GM19438 (cell line): ENCODE measurements at regions not wholly inside any gene's neighbourhood (a gene's known extent, or its start where the extent isn't known, plus 50 kb on each side); places are given as distances from the start of the nearest gene placed in this dataset.

Experiments used
- ATAC-seq: cut with Tn5 transposase; IDR thresholded peaks from one replicate; pipeline ENCODE4 v1.9.1; 2021; ENCODE audit warnings: low read depth; ENCODE audit not compliant: unreplicated experiment

DNA sequence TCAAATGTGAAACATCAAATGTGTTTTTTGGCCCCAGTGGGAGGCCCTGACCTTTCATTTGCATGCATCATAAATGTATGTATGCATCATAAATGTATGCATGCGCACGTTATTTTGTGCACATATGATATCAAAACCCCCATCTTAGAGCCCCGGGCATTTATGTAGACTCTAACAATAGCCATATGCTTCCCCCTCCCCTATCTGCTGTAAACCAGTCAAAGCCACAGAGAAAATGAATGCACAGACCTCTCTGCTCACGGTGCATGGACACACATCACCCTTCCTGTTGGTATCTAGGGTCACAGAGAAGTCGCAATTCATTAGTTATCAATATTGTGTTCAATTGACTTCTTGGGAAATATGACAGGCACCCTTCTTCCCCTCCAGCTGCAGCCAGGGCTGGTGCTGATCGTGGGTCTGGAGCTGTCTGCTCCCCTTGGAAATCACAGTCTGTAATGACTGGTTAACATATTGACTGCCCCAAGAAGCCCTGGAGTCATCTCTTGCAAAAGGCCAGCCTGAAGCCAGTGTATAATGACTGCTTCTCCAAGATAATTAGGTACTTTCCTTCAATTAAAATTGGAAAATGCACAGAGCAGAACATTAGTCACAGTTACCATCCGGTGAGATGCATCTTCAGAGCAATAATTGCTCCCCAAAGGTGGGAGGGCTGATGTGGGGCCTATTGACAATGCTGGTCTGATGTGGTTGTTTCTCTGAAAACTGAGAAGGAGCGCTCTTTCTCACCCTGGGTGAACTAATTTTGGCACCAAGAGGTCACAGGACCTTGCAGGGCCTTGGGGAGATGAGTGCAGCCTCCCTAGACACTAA, 532.2 kb downstream of the CDH26 start:
- ATAC-seq, result no peak

DNA sequence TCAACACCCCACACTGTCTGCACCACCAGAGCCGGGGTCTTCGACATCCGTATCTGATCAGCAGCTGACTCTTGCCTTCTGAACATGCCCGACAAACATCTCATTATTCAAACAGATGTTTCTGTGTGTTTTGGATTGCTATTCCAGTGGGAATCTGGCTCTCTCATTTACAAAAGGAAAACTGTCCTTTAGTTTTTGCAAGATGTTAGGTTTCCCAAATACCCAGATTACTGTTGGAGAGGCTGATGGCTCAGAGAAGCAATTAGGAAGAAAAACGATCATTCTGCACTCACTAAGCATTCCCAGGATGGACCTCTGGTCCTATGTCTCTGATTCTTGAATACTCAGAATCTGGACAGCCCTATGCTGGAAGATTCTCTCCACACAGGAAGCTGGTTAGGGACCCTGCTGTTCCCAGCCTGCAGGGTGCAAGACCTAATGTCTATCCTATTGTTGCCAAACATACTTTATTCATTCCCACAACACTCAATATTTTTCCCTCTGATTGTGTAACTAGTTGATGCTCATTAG, 532.9 kb downstream of the CDH26 start:
- ATAC-seq, result no peak

DNA sequence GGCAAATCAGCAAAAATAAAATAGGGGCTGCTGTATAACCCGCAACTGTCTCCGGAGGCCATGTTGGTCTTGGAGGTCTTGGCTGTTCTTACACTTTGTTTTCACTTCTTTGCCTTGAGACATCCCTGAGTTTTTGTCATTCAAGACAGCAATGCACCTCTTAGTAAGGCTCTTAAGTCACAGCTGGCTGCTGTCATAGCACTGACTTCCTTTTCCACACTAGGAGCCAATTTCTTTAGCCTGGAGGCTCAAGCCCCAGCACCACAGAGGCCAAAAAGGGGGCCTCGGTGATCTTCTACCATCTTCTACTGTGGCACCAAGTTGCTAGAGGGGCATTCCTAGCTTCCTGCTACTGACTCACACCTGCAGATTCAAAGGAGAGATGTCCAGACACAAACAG, 536.3 kb downstream of the CDH26 start:
- ATAC-seq, result no peak

DNA sequence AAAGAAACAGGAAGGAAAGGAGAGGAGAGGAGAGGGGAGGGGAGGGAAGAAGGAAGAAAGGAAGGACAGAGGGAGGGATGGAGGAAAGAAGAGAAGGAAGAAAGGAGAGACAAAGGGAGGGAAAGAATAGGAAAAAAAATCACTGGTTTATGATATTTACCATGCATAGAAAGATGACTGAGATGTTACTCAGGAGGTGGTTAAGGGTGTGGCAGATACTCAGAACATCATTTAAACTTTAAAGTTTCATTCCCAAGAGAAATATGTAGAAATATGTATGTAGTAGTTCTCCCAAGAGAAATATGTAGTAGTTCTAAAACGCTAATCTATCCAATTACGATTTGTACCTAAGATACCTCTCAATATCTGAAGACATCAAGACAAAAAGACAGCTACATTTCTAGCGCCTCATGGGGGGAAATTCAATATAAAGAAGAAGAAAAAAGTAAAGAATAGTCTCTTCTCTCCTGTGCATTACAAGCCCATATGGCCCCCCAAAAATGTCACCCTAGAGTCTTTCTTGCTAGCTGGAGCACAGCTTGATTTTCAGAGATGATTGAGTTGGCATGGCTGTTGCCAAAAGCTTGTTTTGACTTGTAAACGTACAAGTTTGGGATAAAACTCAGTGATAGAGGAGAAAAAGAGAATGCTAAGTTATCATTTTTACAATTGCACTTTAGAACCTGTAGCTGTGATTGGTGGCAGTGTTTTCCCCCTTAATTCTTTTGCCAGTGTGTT, 539.2 kb downstream of the CDH26 start:
- no peak for ATAC-seq

DNA sequence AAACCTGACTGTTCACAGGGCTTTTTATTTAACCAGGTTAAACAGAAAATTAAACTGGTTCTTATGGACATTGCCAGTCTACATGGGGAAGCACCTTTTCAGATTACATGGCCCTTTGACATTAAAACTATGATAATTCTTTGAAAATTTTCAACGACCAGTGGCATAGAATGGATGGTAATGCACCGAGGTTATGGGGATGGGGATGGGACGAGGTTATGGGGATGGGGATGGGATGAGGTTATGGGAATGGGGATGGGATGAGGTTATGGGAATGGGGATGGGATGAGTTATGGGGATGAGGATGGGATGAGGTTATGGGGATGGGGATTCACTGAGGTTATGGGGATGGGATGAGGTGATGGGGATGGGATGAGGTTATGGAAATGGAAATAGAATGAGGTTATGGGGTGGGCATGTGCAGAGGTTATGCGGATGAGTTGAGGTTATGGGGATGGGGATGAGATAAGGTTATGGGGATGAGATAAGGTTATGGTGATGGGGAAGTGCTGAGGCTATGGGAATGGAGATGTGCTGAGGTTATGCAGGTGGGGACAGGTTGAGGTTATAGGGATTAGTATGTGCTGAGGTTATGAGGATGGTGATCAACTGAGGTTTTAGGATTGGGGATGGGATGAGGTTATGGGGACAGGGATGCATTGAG, 541.9 kb downstream of the CDH26 start:
- no peak for ATAC-seq

DNA sequence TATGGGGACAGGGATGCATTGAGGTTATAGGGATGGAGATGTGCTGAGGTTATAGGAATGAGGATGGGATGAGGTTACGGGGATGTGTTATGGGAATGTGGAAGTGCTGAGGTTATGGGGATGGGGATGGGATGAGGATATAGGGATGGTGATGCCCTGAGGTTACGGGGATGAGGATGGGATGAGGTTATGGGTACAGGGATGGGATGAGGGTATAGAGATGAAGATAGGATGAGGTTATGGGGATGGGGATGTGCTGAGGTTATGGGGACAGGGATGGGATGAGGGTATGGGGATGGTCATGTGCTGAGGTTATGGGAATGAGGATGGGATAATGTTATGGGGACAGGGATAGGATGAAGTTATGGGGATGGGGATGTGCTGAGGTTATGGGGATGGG, 542.8 kb downstream of the CDH26 start:
- ATAC-seq, result no peak

DNA sequence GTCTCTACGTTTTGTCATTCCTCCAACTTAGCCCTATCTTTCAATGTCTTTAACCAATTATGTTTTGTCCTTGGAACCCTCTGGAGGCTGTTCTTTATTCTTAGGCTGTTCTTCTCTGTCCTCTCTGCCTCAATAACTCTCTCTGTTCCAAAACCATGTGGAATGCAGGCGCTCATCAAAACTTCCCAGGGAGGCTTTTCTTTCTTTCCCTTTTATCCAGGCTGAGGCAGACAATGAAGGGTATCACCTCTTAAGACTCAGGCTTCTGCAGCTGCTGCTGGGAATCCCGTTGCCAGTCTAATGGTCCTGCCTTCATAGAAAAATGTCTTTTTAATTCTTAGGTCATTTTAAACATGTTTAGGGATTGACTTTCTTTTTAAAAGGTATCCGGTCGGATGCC, 544.7 kb downstream of the CDH26 start:
- ATAC-seq, result no peak

DNA sequence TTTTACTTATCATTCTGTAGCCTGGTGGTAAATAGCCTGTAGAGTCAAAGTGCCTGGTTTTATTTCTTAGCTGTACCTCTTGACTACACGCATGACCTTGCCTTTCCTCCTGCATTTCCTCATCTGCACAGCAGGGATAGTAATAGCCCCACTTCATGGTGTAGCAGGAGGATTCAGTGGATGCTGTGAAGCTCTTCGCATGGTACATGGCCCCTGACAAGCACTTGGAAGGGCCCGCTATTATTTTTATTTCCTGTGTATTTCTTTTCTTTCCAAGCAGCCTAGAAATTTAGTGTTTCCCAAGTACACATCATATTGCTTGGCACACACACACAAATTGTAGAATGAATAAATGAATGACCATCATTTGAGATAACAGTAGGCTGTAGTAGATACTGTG, 547.2 kb downstream of the CDH26 start:
- ATAC-seq, result no peak

DNA sequence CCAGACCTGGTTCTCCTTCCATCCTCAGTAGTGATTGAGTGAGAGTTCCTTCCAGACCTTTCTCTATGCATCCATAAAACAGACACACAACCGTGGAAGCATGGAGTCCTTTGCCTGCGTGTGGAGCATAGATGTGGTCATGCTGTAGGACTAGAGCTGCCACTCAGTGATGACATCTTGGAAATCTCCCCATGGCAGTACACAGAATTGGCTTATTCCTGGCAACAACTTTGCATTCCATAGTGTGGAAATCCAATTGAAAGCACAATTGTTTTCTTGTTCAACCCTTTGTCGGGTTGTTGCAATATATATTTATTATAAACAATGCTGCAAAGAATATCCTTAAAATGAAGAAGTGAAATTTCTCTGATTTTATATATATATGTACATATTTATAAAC, 547.8 kb downstream of the CDH26 start:
- no peak for ATAC-seq

DNA sequence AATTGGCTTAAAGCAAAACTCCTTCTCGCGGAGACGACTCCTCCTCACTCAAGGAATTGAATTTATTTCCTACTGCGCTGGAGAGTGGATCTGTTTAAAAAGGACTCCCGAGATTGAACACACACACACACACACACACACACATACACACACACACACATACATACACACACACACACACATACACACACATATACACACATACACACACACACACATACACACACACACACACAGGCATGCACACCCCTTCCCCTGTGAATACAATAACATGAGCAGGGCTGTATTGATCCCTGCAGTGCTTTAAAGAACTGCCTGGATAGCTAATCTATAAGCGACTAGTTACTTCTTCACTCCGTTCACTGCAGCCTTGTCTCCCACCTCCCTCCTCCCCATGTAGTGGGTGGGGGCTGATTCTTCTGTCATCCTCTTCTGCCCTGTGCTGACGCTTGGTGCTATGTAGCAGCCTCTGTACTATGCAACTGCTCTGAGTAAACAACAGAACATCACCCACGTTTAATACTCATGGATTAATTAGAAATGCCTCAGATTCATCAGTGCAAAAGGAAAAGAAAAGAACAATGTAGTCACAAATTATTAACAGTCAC, 549.0 kb downstream of the CDH26 start:
- no peak for ATAC-seq

DNA sequence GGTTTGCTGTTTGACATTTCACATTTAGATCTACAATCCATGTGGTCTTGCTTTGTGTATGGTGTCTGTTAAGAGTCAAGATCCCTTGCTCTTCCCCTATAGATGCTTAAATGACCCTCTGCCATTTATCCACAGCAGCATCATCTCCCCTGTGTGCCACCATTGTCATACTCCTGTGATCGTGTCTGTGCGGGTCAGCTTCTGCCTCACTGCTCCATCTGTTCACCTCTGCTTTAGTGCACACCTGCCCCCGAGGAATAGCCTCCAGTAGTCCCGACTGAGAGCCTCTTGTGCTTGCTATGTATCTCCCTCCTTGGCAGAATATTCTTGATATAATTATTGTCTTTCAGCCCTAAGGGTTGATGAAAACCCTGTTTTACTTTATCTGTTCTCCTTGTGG, 551.2 kb downstream of the CDH26 start:
- no peak for ATAC-seq

DNA sequence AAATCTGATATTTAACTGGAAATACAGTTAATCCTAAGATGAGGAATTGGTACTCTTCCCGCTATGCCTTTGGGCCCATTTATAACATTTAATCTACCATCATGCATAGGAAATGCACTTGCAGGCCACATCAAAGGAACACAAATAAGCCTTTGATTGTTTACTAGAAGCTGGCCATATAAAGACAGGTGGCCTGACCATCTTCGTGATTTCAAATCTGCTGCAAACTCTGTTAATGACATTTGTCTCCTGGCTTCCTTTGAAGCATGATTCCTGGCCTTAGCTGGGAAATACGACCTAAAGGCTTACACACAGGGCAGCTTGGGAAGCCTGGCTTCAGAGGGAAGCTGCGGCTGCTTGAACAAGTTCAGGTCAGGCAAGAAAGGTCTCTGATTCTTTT, 552.1 kb downstream of the CDH26 start:
- no peak for ATAC-seq

DNA sequence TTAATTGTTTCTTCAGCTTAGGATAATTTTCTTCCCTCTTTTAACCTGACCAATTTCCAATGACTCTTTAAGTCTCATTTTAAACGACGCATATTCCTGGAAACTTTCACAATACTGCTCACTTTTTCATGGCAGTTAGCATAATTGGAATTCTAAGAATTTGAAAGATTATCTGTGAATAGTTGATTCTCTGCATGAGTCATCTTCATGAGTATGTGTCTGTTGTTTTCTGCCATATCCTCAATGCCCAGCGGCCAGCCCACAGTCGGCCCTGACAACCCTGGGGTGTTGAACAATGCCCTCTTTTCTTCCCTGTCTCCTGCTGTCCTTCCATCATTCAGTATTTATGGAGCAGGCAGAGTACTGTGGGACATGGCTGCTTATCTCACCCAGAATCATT, 554.2 kb downstream of the CDH26 start:
- ATAC-seq, result no peak

DNA sequence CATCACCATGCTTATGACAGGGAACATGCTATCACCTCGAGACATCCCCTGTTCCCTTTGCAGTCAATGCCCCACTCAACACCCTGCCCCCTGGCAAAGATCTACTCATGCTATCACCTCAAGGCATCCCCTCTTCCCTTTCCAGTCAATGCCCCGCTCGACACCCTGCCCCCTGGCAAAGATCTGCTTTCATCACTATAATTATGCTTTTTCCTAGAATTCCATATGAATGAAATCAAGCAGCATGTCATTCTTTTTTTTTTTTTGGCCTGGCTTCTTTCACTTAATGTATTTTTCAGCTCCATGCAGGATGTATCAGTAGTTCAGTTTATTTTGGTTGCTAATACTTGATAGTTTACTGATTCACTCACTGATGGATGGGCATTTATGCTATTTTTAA, 554.9 kb downstream of the CDH26 start:
- no peak for ATAC-seq

DNA sequence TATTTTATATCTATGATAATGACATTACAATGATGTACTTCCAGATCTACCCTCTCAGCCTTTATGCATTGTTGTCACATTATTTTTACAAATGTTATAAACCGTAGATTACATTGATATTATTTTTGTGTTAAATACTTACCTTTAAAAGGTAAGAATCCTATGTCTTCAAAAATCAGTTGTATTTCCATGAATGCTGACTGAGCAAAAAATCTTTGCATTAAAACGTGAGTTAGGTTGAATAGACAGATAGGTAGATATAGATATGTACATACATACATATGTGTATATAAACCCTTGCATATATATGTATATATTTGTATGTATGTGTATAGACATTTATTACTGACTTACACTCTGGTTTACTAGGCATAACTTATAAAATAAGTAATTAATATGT, 558.2 kb downstream of the CDH26 start:
- no peak for ATAC-seq

DNA sequence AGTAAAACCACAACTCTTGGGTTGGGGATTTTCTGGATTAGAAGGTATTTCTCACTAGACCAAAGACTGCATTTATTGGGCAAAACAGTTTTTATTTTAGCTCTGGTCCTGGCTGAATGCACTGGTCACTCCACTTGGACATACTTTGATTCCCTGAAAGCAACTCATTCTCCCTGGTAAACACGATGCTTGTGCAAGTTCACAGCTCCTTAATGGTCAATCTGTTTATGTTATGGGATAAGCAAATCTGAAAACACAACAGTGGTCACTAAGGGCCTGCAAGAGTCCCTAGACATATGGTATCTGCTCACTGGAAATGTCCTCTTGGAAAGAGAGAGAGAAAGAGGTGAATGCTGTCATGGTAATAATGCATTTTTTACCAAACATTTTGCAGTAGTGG, 559.8 kb downstream of the CDH26 start:
- no peak for ATAC-seq

DNA sequence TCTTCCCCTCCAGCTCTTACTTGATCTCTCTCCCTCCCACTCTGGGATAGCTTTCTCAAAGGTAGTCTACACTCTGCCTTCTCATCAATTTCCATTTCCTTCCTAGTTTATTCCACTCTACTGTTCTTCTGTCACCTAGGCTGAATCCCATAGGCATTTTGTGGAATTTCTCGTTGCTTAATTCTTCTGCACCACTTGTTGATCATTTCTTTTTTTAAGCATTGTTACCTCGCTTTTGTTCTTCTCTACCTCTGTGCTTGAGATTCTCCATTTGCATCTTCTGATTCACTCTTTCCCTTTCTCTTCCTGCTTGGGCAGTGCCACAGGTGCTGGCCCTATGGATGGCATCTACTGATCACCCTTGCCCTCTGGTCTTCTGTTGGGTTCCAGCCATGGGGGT, 567.2 kb downstream of the CDH26 start:
- no peak for ATAC-seq

DNA sequence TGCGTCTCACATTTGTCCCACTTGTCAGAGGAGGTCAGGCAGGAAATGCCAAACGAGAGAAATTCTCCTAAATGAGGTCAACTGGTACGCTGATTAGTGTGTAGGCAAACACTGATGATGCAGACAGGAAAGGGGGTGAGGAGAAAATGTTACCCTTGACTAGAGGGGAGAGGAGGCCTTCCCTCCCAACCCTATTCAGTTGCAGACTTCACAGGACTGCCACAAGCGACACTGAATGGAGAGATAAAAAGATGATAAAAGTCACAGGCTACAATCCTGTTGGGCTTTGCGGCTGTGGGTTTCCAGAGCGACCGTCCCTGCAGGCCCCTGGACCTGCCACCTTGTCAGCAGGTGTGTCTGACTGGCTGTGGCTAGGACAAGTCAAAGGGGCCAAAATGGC, 569.4 kb downstream of the CDH26 start:
- no peak for ATAC-seq

DNA sequence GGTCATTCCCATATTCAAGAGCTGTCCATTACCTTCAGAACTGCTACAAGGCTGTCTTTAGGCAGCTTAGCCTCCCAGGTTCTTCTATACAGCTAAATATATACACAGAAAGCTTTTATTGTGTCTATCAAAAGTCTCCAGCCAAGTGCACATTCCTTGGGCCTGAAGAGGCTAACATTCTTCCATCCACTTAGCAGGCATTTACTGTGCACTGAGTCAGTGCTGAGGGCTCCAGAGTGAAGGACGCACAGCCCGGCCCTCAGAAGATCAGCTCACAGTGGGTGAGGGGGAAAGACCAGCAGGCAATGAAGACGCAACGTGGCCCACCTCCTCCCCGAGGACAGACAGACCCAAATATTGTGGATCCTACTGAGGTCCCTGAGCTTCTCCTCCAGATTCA, 569.9 kb downstream of the CDH26 start:
- no peak for ATAC-seq

DNA sequence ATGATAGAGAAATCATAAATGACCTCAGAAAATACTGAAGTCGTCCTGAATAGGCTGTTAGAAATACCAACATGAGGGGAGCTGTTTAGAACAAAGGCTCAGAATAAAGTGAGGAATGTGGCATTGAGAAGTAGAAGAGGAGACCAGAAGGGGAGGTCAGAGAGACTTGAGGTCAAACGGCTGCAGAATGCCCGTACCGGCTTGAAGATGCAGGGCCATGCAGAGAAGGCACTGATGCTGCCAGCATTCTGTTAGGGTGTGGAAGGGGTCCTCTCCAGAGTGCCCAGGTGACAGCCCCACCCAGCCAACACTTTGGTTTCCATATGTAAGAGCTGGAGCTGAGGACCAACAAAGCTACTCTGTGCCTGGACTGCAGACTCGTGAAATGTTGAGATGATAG, 570.9 kb downstream of the CDH26 start:
- ATAC-seq, result no peak

DNA sequence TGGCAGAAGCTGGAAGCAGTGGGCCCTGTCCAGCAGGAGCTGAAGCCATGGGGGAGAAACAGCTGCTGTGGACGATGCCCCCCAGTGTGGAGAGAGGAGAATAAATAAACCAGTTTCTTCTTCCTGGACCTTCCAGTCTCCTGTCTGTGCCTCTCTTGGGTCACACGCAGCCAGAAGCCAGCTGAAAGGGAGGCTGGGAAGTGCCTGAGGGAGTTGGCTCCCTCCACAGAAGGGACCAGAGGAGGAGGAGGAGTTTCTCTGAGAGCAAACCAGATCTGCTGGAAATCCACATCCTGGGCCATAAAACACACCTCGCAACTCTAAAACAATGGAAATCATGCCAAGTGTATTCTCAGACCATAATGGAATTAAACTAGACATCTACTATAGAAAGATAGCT, 577.0 kb downstream of the CDH26 start:
- no peak for ATAC-seq
